COR-L47 (cell line): ENCODE measurements at regions not wholly inside any gene's neighbourhood (a gene's known extent, or its start where the extent isn't known, plus 50 kb on each side); places are given as distances from the start of the nearest gene placed in this dataset.

Experiments
- DNase-seq: peaks from one replicate; lab custom pipeline; 2025; lab: John Stamatoyannopoulos, UW

- DNase-seq: no peak
Observed at GRCh38 chr5:35364350-35364749, 134.1 kb upstream of the PRLR start.

- DNase-seq: no peak
Observed at GRCh38 chr5:35363387-35363965, 133.2 kb upstream of the PRLR start.

GRCh38 chr5:35362772-35363171, 132.5 kb upstream of the PRLR start:
- no peak for DNase-seq

- DNase-seq: no peak
Observed at GRCh38 chr5:35360671-35361070, 130.4 kb upstream of the PRLR start.

- DNase-seq: no peak
Observed at GRCh38 chr5:35359859-35360258, 129.6 kb upstream of the PRLR start.

GRCh38 chr5:35357973-35358372, 127.7 kb upstream of the PRLR start:
- no peak for DNase-seq

- DNase-seq: no peak
Observed at GRCh38 chr5:35356725-35357124, 126.4 kb upstream of the PRLR start.

- DNase-seq: no peak
Observed at GRCh38 chr5:35354751-35355150, 124.5 kb upstream of the PRLR start.

GRCh38 chr5:35345222-35345621, 114.9 kb upstream of the PRLR start:
- DNase-seq: no peak

- no peak for DNase-seq
Observed at GRCh38 chr5:35342664-35343063, 112.4 kb upstream of the PRLR start.

- DNase-seq: no peak
Observed at GRCh38 chr5:35341189-35341588, 110.9 kb upstream of the PRLR start.

GRCh38 chr5:35339616-35340100, 109.4 kb upstream of the PRLR start:
- DNase-seq: no peak

GRCh38 chr5:35339006-35339405, 108.7 kb upstream of the PRLR start:
- no peak for DNase-seq

GRCh38 chr5:35338157-35338453, 107.8 kb upstream of the PRLR start:
- DNase-seq: no peak

- no peak for DNase-seq
Observed at GRCh38 chr5:35337340-35338156, 107.3 kb upstream of the PRLR start.

- no peak for DNase-seq
Observed at GRCh38 chr5:35336230-35336629, 105.9 kb upstream of the PRLR start.

GRCh38 chr5:35335752-35336151, 105.5 kb upstream of the PRLR start:
- DNase-seq: no peak

- no peak for DNase-seq
Observed at GRCh38 chr5:35333366-35333765, 103.1 kb upstream of the PRLR start.

- DNase-seq: no peak
Observed at GRCh38 chr5:35331956-35332950, 102.0 kb upstream of the PRLR start.

GRCh38 chr5:35325836-35326235, 95.5 kb upstream of the PRLR start:
- DNase-seq: no peak

GRCh38 chr5:35324679-35325078, 94.4 kb upstream of the PRLR start:
- DNase-seq: no peak

GRCh38 chr5:35324201-35324600, 93.9 kb upstream of the PRLR start:
- no peak for DNase-seq

- DNase-seq: no peak
Observed at GRCh38 chr5:35320029-35320428, 89.7 kb upstream of the PRLR start.
